ENCODE measurements at regions not wholly inside any gene's neighbourhood (a gene's known extent, or its start where the extent isn't known, plus 50 kb on each side); places are given as distances from the start of the nearest gene placed in this dataset.

GRCh38 chr6:156630613-156631302 is 146.4 kb upstream of the ARID1B start:
- H3K27me3 ChIP-seq (ENCODE audit: insufficient read depth, poor library complexity, severe bottlenecking), result no peaks in the 10 kb centered on the region

GRCh38 chr6:156628805-156629204 is 148.4 kb upstream of the ARID1B start:
- TF ChIP-seq REST (IDR thresholded peaks at IDR 0.05; ENCODE audit: insufficient replicate concordance, low read depth), result no peak
- TF ChIP-seq SPI1 (IDR thresholded peaks at IDR 0.05; ENCODE audit: borderline replicate concordance, low read depth), result no peak
- no peak for TF ChIP-seq GABPA (IDR thresholded peaks at IDR 0.05; ENCODE audit: low read depth)
- TF ChIP-seq CTCF (IDR thresholded peaks at IDR 0.05; ENCODE audit: insufficient read depth, low read length), result no peak
- TF ChIP-seq POLR2AphosphoS5 (IDR thresholded peaks at IDR 0.05; ENCODE audit: low read depth), result no peak

More at GRCh38 chr6:156630613-156631302, 146.4 kb upstream of the ARID1B start:
- H3K27ac ChIP-seq (replicated peaks), result no peak overlapping the region
- no peak for TF ChIP-seq POLR2AphosphoS5 (IDR thresholded peaks at IDR 0.05; ENCODE audit: low read depth)
- DNase-seq (ENCODE audit: low read depth in 1 of 2, low spot score in 1 of 2), result no peak
- H3K4me3 ChIP-seq (replicated peaks; ENCODE audit: insufficient read depth, low read length), result no peak overlapping the region

GRCh38 chr6:156627524-156627923 is 149.7 kb upstream of the ARID1B start:
- TF ChIP-seq CTCF (IDR thresholded peaks at IDR 0.05; ENCODE audit: insufficient read depth, low read length), result no peak
- no peak for TF ChIP-seq SPI1 (IDR thresholded peaks at IDR 0.05; ENCODE audit: borderline replicate concordance, low read depth)
- TF ChIP-seq GABPA (IDR thresholded peaks at IDR 0.05; ENCODE audit: low read depth), result no peak
- TF ChIP-seq REST (IDR thresholded peaks at IDR 0.05; ENCODE audit: insufficient replicate concordance, low read depth), result no peak
- no peak for TF ChIP-seq POLR2AphosphoS5 (IDR thresholded peaks at IDR 0.05; ENCODE audit: low read depth)
- Histone ChIP-seq H3K27me3 (ENCODE audit: insufficient read depth, poor library complexity, severe bottlenecking) (peaks cover 2% of the 10 kb centered on the region), H3K4me3 (replicated peaks; ENCODE audit: insufficient read depth, low read length) (no peak overlapping the region), H3K27ac (replicated peaks) (no peak overlapping the region)
- DNase-seq (ENCODE audit: low read depth in 1 of 2, low spot score in 1 of 2), result no peak

More at GRCh38 chr6:156628805-156629204, 148.4 kb upstream of the ARID1B start:
- Histone ChIP-seq H3K27me3 (ENCODE audit: insufficient read depth, poor library complexity, severe bottlenecking) (no peaks in the 10 kb centered on the region), H3K4me3 (replicated peaks; ENCODE audit: insufficient read depth, low read length) (no peak overlapping the region), H3K27ac (replicated peaks) (no peak overlapping the region)
- no peak for DNase-seq (ENCODE audit: low read depth in 1 of 2, low spot score in 1 of 2)

GRCh38 chr6:156622185-156622584 is 155.0 kb upstream of the ARID1B start:
- TF ChIP-seq REST (IDR thresholded peaks at IDR 0.05; ENCODE audit: insufficient replicate concordance, low read depth) (no peak), SPI1 (IDR thresholded peaks at IDR 0.05; ENCODE audit: borderline replicate concordance, low read depth) (no peak), CTCF (IDR thresholded peaks at IDR 0.05; ENCODE audit: insufficient read depth, low read length) (no peak), POLR2AphosphoS5 (IDR thresholded peaks at IDR 0.05; ENCODE audit: low read depth) (no peak), GABPA (IDR thresholded peaks at IDR 0.05; ENCODE audit: low read depth) (no peak)
- DNase-seq (ENCODE audit: low read depth in 1 of 2, low spot score in 1 of 2), result no peak
- Histone ChIP-seq H3K27ac (replicated peaks) (no peak overlapping the region), H3K4me3 (replicated peaks; ENCODE audit: insufficient read depth, low read length) (no peak overlapping the region), H3K27me3 (ENCODE audit: insufficient read depth, poor library complexity, severe bottlenecking) (peaks cover 2% of the 10 kb centered on the region)
